ENCODE measurements at regions not wholly inside any gene's neighbourhood (a gene's known extent, or its start where the extent isn't known, plus 50 kb on each side); places are given as distances from the start of the nearest gene placed in this dataset.

DNA sequence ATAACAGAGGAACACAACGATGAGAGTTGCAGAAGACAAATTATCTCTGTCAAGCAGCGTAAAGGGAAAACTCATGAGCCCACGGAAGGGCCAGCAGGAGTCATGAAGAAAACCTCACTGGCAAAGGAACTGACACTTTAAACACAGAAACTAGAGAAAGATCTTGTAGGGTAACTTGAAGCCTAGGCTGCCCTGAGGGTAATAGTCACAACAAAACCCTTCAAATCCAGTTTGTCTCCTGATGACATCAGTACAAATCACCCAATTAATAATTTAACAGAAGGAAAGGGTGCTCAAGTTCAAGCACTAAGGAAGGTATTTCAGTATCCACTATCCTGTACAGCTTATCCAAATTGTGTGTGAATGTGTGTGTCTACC lies 549.1 kb downstream of the MTRR start:
- no peaks in the 10 kb centered on the region for H3K9me3 ChIP-seq
- ChIA-PET POLR2A (no interaction called here), CTCF (no interaction called here)
- no peaks in the 10 kb centered on the region for H4K20me1 ChIP-seq (ENCODE audit: insufficient read depth)
- no peak overlapping the region for H2AFZ ChIP-seq (ENCODE audit: low read depth)
- H3K4me3 ChIP-seq (ENCODE audit: low read depth in 2 of 2, low read length in 1 of 2): no peak overlapping the region
- no peaks in the 10 kb centered on the region for H3F3A ChIP-seq (replicated peaks; ENCODE audit: insufficient read depth)
- no peaks in the 10 kb centered on the region for H3K36me3 ChIP-seq (replicated peaks in 1 of 2; ENCODE audit: control insufficient read depth in 1 of 2, insufficient read depth in 2 of 2, low read length in 1 of 2)
- no peak for DNase-seq
- H3K9me2 ChIP-seq: no peaks in the 10 kb centered on the region; the same call in 1 of the 2 replicates
- H3K79me2 ChIP-seq (ENCODE audit: insufficient read depth): no peaks in the 10 kb centered on the region
- no peak overlapping the region for H3K4me2 ChIP-seq
- no peaks in the 10 kb centered on the region for H3K4me1 ChIP-seq (ENCODE audit: control insufficient read depth in 1 of 2, insufficient read depth in 2 of 2, low read depth in 1 of 2, low read length in 1 of 2)
- H3K27me3 ChIP-seq (ENCODE audit: insufficient read depth): no peaks in the 10 kb centered on the region
- H3K27ac ChIP-seq (ENCODE audit: low read depth in 2 of 2, low read length in 1 of 2): no peak overlapping the region
- no peak for TF ChIP-seq NRF1 (IDR thresholded peaks at IDR 0.05; ENCODE audit: low read depth, low read length)
- no peak for TF ChIP-seq RAD21 (IDR thresholded peaks at IDR 0.05; ENCODE audit: low read length)
- TF ChIP-seq, protein P1, sequence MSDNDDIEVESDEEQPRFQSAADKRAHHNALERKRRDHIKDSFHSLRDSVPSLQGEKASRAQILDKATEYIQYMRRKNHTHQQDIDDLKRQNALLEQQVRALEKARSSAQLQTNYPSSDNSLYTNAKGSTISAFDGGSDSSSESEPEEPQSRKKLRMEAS (IDR thresholded peaks at IDR 0.05; ENCODE audit: low read depth): no peak
- TF ChIP-seq EP300 (IDR thresholded peaks at IDR 0.05; ENCODE audit: borderline replicate concordance in 1 of 2, low read depth in 1 of 2, low read length in 1 of 2): no peak
- TF ChIP-seq FOXJ3 (CRISPR knock-in tag; IDR thresholded peaks at IDR 0.05): no peak
- no peak for TF ChIP-seq SMC3 (IDR thresholded peaks at IDR 0.05; ENCODE audit: low read depth, low read length)
- TF ChIP-seq RXRA (IDR thresholded peaks at IDR 0.05; ENCODE audit: borderline replicate concordance, low read depth): no peak
- TF ChIP-seq, protein P2, sequence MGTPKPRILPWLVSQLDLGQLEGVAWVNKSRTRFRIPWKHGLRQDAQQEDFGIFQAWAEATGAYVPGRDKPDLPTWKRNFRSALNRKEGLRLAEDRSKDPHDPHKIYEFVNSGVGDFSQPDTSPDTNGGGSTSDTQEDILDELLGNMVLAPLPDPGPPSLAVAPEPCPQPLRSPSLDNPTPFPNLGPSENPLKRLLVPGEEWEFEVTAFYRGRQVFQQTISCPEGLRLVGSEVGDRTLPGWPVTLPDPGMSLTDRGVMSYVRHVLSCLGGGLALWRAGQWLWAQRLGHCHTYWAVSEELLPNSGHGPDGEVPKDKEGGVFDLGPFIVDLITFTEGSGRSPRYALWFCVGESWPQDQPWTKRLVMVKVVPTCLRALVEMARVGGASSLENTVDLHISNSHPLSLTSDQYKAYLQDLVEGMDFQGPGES (IDR thresholded peaks at IDR 0.05; ENCODE audit: low read depth, low read length): no peak
- 20% methylated on average over 3 of the region's 3 CpGs for WGBS (ENCODE audit: low lambda C conversion rate)
- H3K9ac ChIP-seq: no peak overlapping the region

DNA sequence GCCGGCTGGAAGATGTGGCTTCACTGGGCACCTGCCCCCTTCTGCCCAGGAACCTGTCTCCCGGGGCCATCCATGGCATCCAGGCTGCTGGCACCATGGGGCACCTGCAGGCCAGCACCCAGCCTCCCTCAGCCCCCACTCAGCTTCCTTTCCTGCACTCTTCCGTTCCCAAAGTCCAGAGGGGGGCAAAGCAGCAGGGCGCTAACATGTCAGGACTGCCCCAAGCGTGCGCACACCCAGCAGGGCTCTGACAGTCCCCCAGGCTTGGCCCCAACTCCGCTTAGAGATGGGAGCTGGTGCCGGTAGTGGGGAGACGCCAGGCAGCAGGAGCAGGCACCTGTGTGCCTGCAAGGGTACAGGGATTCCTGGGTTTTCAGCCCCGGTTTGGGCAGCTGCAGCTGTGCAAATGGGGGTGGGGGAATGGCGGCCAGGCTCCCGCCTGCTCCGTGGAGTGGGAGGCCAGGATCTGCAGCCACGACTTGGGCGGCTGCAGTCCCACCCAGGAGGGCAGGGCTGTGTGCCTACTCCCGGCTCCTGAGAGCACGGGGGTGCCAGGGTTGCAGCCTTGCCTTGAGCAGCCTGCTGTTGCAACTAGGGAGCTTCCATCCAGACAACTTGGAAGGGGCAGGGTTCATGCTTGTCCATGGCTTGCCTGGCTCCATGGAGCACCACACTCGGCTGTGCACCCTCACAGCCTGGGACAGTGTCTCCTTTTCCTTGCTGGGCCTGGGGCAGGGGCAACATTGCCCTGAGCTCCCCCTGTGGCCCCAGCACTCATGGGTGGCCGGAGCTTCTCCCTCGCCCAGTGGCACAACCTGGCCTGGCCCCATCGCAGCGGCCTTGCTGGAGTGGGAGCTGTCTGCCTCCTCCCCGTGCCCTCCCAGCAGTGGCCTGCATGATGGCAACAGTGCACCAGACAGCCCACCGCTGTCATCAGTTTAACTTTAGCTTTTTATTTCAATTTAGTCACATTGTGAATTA lies 561.1 kb downstream of the MTRR start:
- no peaks in the 10 kb centered on the region for H4K20me1 ChIP-seq (ENCODE audit: insufficient read depth)
- H3K27ac ChIP-seq (ENCODE audit: low read depth in 2 of 2, low read length in 1 of 2): no peak overlapping the region
- H3K27me3 ChIP-seq (ENCODE audit: insufficient read depth): no peaks in the 10 kb centered on the region
- no peaks in the 10 kb centered on the region for H3K36me3 ChIP-seq (replicated peaks in 1 of 2; ENCODE audit: control insufficient read depth in 1 of 2, insufficient read depth in 2 of 2, low read length in 1 of 2)
- DNase-seq: no peak
- H3K9ac ChIP-seq: no peak overlapping the region
- H3K4me3 ChIP-seq (ENCODE audit: low read depth in 2 of 2, low read length in 1 of 2): no peak overlapping the region
- H3K4me1 ChIP-seq (ENCODE audit: control insufficient read depth in 1 of 2, insufficient read depth in 2 of 2, low read depth in 1 of 2, low read length in 1 of 2): no peaks in the 10 kb centered on the region
- POLR2A ChIA-PET: no interaction called here
- no peak overlapping the region for H3K4me2 ChIP-seq
- H2AFZ ChIP-seq (ENCODE audit: low read depth): no peak overlapping the region
- WGBS (ENCODE audit: low lambda C conversion rate): 35% methylated on average over 9 of the region's 24 CpGs
- CTCF ChIA-PET: no interaction called here
- no peaks in the 10 kb centered on the region for H3K79me2 ChIP-seq (ENCODE audit: insufficient read depth)
- H3K9me3 ChIP-seq: no peaks in the 10 kb centered on the region
- no peaks in the 10 kb centered on the region for H3F3A ChIP-seq (replicated peaks; ENCODE audit: insufficient read depth)
- H3K9me2 ChIP-seq: no peaks in the 10 kb centered on the region
- TF ChIP-seq, protein P3, sequence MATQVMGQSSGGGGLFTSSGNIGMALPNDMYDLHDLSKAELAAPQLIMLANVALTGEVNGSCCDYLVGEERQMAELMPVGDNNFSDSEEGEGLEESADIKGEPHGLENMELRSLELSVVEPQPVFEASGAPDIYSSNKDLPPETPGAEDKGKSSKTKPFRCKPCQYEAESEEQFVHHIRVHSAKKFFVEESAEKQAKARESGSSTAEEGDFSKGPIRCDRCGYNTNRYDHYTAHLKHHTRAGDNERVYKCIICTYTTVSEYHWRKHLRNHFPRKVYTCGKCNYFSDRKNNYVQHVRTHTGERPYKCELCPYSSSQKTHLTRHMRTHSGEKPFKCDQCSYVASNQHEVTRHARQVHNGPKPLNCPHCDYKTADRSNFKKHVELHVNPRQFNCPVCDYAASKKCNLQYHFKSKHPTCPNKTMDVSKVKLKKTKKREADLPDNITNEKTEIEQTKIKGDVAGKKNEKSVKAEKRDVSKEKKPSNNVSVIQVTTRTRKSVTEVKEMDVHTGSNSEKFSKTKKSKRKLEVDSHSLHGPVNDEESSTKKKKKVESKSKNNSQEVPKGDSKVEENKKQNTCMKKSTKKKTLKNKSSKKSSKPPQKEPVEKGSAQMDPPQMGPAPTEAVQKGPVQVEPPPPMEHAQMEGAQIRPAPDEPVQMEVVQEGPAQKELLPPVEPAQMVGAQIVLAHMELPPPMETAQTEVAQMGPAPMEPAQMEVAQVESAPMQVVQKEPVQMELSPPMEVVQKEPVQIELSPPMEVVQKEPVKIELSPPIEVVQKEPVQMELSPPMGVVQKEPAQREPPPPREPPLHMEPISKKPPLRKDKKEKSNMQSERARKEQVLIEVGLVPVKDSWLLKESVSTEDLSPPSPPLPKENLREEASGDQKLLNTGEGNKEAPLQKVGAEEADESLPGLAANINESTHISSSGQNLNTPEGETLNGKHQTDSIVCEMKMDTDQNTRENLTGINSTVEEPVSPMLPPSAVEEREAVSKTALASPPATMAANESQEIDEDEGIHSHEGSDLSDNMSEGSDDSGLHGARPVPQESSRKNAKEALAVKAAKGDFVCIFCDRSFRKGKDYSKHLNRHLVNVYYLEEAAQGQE (IDR thresholded peaks at IDR 0.05; ENCODE audit: low read depth, low read length): no peak
- TF ChIP-seq GATA2 (CRISPR knock-in tag; IDR thresholded peaks at IDR 0.05): no peak
- TF ChIP-seq, protein P1 (IDR thresholded peaks at IDR 0.05; ENCODE audit: low read depth): no peak
- TF ChIP-seq SIN3A (IDR thresholded peaks at IDR 0.05; ENCODE audit: borderline replicate concordance, low read depth, low read length): no peak
- TF ChIP-seq, protein P2 (IDR thresholded peaks at IDR 0.05; ENCODE audit: low read depth, low read length): no peak
- TF ChIP-seq SMC3 (IDR thresholded peaks at IDR 0.05; ENCODE audit: low read depth, low read length): no peak
- TF ChIP-seq TAF1 (IDR thresholded peaks at IDR 0.05; ENCODE audit: borderline replicate concordance, low read depth, low read length): no peak
- no peak for TF ChIP-seq FOXM1 (IDR thresholded peaks at IDR 0.05; ENCODE audit: low read depth)
- TF ChIP-seq, protein P4, sequence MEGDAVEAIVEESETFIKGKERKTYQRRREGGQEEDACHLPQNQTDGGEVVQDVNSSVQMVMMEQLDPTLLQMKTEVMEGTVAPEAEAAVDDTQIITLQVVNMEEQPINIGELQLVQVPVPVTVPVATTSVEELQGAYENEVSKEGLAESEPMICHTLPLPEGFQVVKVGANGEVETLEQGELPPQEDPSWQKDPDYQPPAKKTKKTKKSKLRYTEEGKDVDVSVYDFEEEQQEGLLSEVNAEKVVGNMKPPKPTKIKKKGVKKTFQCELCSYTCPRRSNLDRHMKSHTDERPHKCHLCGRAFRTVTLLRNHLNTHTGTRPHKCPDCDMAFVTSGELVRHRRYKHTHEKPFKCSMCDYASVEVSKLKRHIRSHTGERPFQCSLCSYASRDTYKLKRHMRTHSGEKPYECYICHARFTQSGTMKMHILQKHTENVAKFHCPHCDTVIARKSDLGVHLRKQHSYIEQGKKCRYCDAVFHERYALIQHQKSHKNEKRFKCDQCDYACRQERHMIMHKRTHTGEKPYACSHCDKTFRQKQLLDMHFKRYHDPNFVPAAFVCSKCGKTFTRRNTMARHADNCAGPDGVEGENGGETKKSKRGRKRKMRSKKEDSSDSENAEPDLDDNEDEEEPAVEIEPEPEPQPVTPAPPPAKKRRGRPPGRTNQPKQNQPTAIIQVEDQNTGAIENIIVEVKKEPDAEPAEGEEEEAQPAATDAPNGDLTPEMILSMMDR (IDR thresholded peaks at IDR 0.05): no peak
- TF ChIP-seq FOXJ3 (CRISPR knock-in tag; IDR thresholded peaks at IDR 0.05): no peak
- no peak for TF ChIP-seq CHD2 (IDR thresholded peaks at IDR 0.05; ENCODE audit: low read length, partially characterized antibody)

All from SK-N-SH (cell line).